Lower lobe of right lung (tissue), 2 donors: ENCODE measurements at regions not wholly inside any gene's neighbourhood (a gene's known extent, or its start where the extent isn't known, plus 50 kb on each side); places are given as distances from the start of the nearest gene placed in this dataset.

ENCODE experiments used
- ATAC-seq, 2 donors: fragments of 200-7000 bp; cut with Tn5 transposase; one replicate each; pipeline ENCODE4 v1.9.1; 2020 to 2022; ENCODE audit warnings: mild to moderate bottlenecking in 2 of 2, moderate library complexity in 2 of 2
- DNase-seq: peaks from one replicate; pipeline ENCODE4 v3.0.0-alpha.2; 2020
- H3K27ac ChIP-seq: fragments of 200-600 bp; one replicate; pipeline ENCODE4 v1.8.0; 2022
- H3K27me3 ChIP-seq: fragments of 200-600 bp; one replicate; pipeline ENCODE4 v1.8.0; 2022; ENCODE audit warnings: low read depth
- H3K36me3 ChIP-seq: fragments of 200-600 bp; one replicate; pipeline ENCODE4 v1.8.0; 2022; ENCODE audit warnings: mild to moderate bottlenecking
- H3K4me1 ChIP-seq: fragments of 200-600 bp; one replicate; pipeline ENCODE4 v1.8.0; 2022
- H3K4me3 ChIP-seq: fragments of 200-600 bp; one replicate; pipeline ENCODE4 v1.8.0; 2022; ENCODE audit warnings: mild to moderate bottlenecking
- H3K9me3 ChIP-seq: fragments of 200-600 bp; one replicate; pipeline ENCODE4 v1.8.0; 2022
- CTCF ChIP-seq: fragments of 200-600 bp; IDR thresholded peaks from one replicate; pipeline ENCODE4 v1.8.0; 2022; ENCODE audit warnings: antibody characterized with exemption, mild to moderate bottlenecking
- intact Hi-C: fragments of 100-400 bp; cut with DNase I; formaldehyde crosslinking; loops from one replicate; pipeline ENCODE4 v1.11.0; 2022
- donor health status: DM: no; HTN: yes; CAD: no; lungs with severe emphysema.

GRCh38 chr2:164314148-164314547, 307.1 kb downstream of the GRB14 start:
- H3K4me1 ChIP-seq = no peaks in the 10 kb centered on the region
- ATAC-seq (peak; percentile 53 to 55), DNase-seq (no peak)
- no peak for TF ChIP-seq CTCF
- H3K27me3 ChIP-seq = no peaks in the 10 kb centered on the region
- H3K27ac ChIP-seq = no peak overlapping the region
- intact Hi-C loops = no loop called here
- no peaks in the 10 kb centered on the region for H3K36me3 ChIP-seq
- no peak overlapping the region for H3K4me3 ChIP-seq
- H3K9me3 ChIP-seq = no peaks in the 10 kb centered on the region

GRCh38 chr2:164306872-164307271, 314.4 kb downstream of the GRB14 start:
- Histone ChIP-seq H3K27me3 (no peaks in the 10 kb centered on the region), H3K27ac (no peak overlapping the region), H3K4me3 (no peak overlapping the region), H3K36me3 (no peaks in the 10 kb centered on the region), H3K4me1 (no peaks in the 10 kb centered on the region), H3K9me3 (no peaks in the 10 kb centered on the region)
- DNase-seq = no peak
- intact Hi-C loops = no loop called here
- no peak for ATAC-seq
- TF ChIP-seq CTCF = no peak

- no peak for ATAC-seq
- Histone ChIP-seq H3K27ac (no peak overlapping the region), H3K4me1 (no peaks in the 10 kb centered on the region), H3K9me3 (no peaks in the 10 kb centered on the region), H3K36me3 (no peaks in the 10 kb centered on the region), H3K4me3 (no peak overlapping the region), H3K27me3 (no peaks in the 10 kb centered on the region)
- no peak for DNase-seq
- intact Hi-C loops = no loop called here
- no peak for TF ChIP-seq CTCF
These were observed 318.5 kb downstream of the GRB14 start for GRCh38 chr2:164302786-164303185.

GRCh38 chr2:164288235-164288634, 333.0 kb downstream of the GRB14 start:
- no peak overlapping the region for H3K27ac ChIP-seq
- H3K36me3 ChIP-seq = no peaks in the 10 kb centered on the region
- intact Hi-C loops = no loop called here
- no peak for TF ChIP-seq CTCF
- peaks cover 2% of the 10 kb centered on the region for H3K9me3 ChIP-seq
- H3K4me3 ChIP-seq = no peak overlapping the region
- no peaks in the 10 kb centered on the region for H3K4me1 ChIP-seq
- no peaks in the 10 kb centered on the region for H3K27me3 ChIP-seq
- no peak for DNase-seq
- no peak for ATAC-seq

- TF ChIP-seq CTCF = no peak
- ATAC-seq (no peak), DNase-seq (no peak)
These were observed 334.2 kb downstream of the GRB14 start for GRCh38 chr2:164287056-164287455.

GRCh38 chr2:164285576-164285975, 335.7 kb downstream of the GRB14 start:
- ATAC-seq = no peak
- Histone ChIP-seq H3K27ac (no peak overlapping the region), H3K9me3 (no peaks in the 10 kb centered on the region), H3K4me3 (no peak overlapping the region), H3K27me3 (no peaks in the 10 kb centered on the region), H3K36me3 (no peaks in the 10 kb centered on the region), H3K4me1 (no peaks in the 10 kb centered on the region)
- no peak for TF ChIP-seq CTCF
- intact Hi-C loops = no loop called here
- no peak for DNase-seq

More at GRCh38 chr2:164287056-164287455, 334.2 kb downstream of the GRB14 start:
- no peak overlapping the region for H3K27ac ChIP-seq
- no peaks in the 10 kb centered on the region for H3K4me1 ChIP-seq
- no peak overlapping the region for H3K4me3 ChIP-seq
- no peaks in the 10 kb centered on the region for H3K27me3 ChIP-seq
- intact Hi-C loops = no loop called here
- H3K36me3 ChIP-seq = no peaks in the 10 kb centered on the region
- H3K9me3 ChIP-seq = no peaks in the 10 kb centered on the region
